Right lobe of liver (tissue), 4 donors: ENCODE measurements at regions not wholly inside any gene's neighbourhood (a gene's known extent, or its start where the extent isn't known, plus 50 kb on each side); places are given as distances from the start of the nearest gene placed in this dataset.

Experiments used
- CTCF ChIP-seq, 4 donors: fragments of 200-600 bp in 3 of 4; fragments of 450-650 bp in 1 of 4; IDR thresholded peaks; one replicate each; pipeline versions ENCODE4 v1.5.1 to v1.8.0; 2016 to 2022; ENCODE audit warnings: antibody characterized with exemption in 4 of 4, mild to moderate bottlenecking in 2 of 4
- POLR2A ChIP-seq: fragments of 450-650 bp; IDR thresholded peaks from one replicate; pipeline ENCODE4 v1.6.1; 2017; ENCODE audit warnings: antibody characterized with exemption, mild to moderate bottlenecking
- donor health status: DM: no; HTN: no; CAD: no.
- donor health status: DM: no; HTN: no; CAD: no.
- donor health status: DM: no; HTN: yes; CAD: no.

DNA sequence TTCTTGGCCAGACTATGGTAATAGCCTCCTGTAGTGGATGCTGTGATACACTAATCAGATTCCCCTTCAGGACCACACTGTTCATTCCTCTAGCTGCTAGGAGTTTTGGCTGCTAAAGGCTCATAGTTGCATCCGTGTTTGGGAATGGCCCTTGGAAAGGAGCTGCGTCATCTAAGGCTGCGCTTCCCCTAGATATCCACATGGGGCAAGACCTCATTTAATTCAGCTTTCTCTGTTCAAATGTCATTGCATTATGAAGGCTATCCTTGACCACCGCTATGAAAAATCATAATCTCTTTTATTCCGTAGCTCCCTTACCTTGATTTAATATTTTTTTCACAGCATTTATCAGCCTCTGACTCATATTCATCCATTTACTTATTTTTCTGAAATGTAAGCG is 258.3 kb upstream of the NR4A3 start:
- no peak for TF ChIP-seq POLR2A
- TF ChIP-seq CTCF (IDR thresholded peaks at IDR 0.05), result no peak
